ENCODE measurements at regions not wholly inside any gene's neighbourhood (a gene's known extent, or its start where the extent isn't known, plus 50 kb on each side); places are given as distances from the start of the nearest gene placed in this dataset.
"Not testable (repeated sequence)": the region's sequence is repeated elsewhere in the genome, so short reads cannot be mapped to it uniquely, and the experiment has no call there.

DNA sequence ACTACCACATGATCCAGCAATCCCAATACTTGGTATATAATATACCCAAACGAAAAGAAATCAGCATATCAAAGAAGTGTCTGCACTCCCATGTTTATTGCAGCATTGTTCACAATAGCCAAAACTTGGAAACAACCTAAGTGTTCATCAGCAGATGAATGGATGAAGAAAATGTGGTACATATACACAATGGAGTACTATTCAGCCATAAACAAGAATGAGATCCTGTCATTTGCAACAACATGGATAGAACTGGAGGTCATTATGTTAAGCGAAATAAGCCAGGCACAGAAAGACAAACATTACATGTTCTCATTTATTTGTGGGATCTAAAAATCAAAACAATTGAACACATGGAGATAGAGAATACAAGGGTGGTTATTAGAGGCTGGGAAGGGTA, 176.2 kb upstream of the CAND1 start:
- not testable (repeated sequence) for H3K4me3 ChIP-seq (ENCODE audit: low read depth, low read length); H3K4me1 ChIP-seq (ENCODE audit: control insufficient read depth, insufficient read depth, low read length); H3K9ac ChIP-seq (ENCODE audit: low read depth, low read length); H3K27me3 ChIP-seq (ENCODE audit: control insufficient read depth, insufficient read depth, low read length); H3K36me3 ChIP-seq (ENCODE audit: control insufficient read depth, insufficient read depth, low read length); H3K9me3 ChIP-seq (ENCODE audit: control insufficient read depth, insufficient read depth, low read length)

GRCh38 chr12:67096533-67097318, 172.4 kb upstream of the CAND1 start:
- Histone ChIP-seq H3K27me3 (ENCODE audit: control insufficient read depth, insufficient read depth, low read length) (no peaks in the 10 kb centered on the region), H3K4me1 (ENCODE audit: control insufficient read depth, insufficient read depth, low read length) (no peaks in the 10 kb centered on the region), H3K4me3 (ENCODE audit: low read depth, low read length) (no peak overlapping the region), H3K36me3 (ENCODE audit: control insufficient read depth, insufficient read depth, low read length) (no peaks in the 10 kb centered on the region), H3K9me3 (ENCODE audit: control insufficient read depth, insufficient read depth, low read length) (no peaks in the 10 kb centered on the region), H3K9ac (ENCODE audit: low read depth, low read length) (no peak overlapping the region)

DNA sequence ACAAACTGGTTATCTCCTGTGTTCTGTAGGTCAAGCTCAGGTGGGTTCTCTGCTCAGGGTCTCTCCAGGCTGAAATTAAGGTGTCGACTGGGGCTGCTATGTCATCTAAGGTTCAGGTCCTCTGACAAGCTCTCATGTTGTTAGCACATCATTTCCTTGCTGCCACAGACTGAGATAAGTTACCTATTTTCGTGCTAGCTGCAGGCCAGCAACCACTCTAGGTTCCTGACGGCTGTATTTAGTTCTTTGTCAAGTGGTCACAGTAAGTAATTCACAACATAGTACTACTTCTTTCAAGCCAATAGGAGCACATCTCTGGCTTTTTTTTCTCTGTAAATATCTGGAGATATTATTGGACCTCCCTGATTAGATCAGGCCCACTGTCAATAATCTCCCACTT, 169.3 kb upstream of the CAND1 start:
- peaks cover 2% of the 10 kb centered on the region for H3K4me1 ChIP-seq (ENCODE audit: control insufficient read depth, insufficient read depth, low read length)
- H3K36me3 ChIP-seq (ENCODE audit: control insufficient read depth, insufficient read depth, low read length) = no peaks in the 10 kb centered on the region
- no peak overlapping the region for H3K4me3 ChIP-seq (ENCODE audit: low read depth, low read length)
- H3K27me3 ChIP-seq (ENCODE audit: control insufficient read depth, insufficient read depth, low read length) = no peaks in the 10 kb centered on the region
- H3K9me3 ChIP-seq (ENCODE audit: control insufficient read depth, insufficient read depth, low read length) = no peaks in the 10 kb centered on the region
- H3K9ac ChIP-seq (ENCODE audit: low read depth, low read length) = no peak overlapping the region

GRCh38 chr12:67103521-67103920, 165.6 kb upstream of the CAND1 start:
- H3K9me3 ChIP-seq (ENCODE audit: control insufficient read depth, insufficient read depth, low read length) = no peaks in the 10 kb centered on the region
- H3K27me3 ChIP-seq (ENCODE audit: control insufficient read depth, insufficient read depth, low read length) = no peaks in the 10 kb centered on the region
- H3K9ac ChIP-seq (ENCODE audit: low read depth, low read length) = no peak overlapping the region
- no peaks in the 10 kb centered on the region for H3K36me3 ChIP-seq (ENCODE audit: control insufficient read depth, insufficient read depth, low read length)
- H3K4me3 ChIP-seq (ENCODE audit: low read depth, low read length) = no peak overlapping the region
- peaks cover 2% of the 10 kb centered on the region for H3K4me1 ChIP-seq (ENCODE audit: control insufficient read depth, insufficient read depth, low read length)

DNA sequence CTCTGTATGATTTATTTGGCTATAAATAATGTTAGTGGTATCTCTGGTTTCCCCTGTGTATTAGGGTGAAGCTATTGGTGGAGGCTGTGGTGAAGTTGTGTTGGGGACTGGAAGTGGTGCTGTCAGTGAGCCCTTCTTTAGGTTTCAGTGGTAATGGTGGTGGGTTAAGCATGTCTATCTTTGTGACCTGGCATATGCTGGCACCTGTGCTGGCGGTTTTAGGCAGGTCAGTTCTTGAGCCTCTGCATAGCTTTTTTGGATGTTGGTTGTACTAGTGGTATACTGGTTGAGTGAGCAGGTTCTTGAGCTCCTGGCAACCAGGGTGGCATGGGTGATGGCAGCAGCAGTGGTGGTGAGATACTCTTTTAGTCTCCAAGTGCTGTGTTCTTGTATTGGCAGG, 161.9 kb upstream of the CAND1 start:
- Histone ChIP-seq H3K4me1 (ENCODE audit: control insufficient read depth, insufficient read depth, low read length) (peaks cover 6% of the 10 kb centered on the region), H3K4me3 (ENCODE audit: low read depth, low read length) (no peak overlapping the region), H3K27me3 (ENCODE audit: control insufficient read depth, insufficient read depth, low read length) (no peaks in the 10 kb centered on the region), H3K36me3 (ENCODE audit: control insufficient read depth, insufficient read depth, low read length) (no peaks in the 10 kb centered on the region), H3K9ac (ENCODE audit: low read depth, low read length) (no peak overlapping the region), H3K9me3 (ENCODE audit: control insufficient read depth, insufficient read depth, low read length) (no peaks in the 10 kb centered on the region)

GRCh38 chr12:67107751-67108269, 161.3 kb upstream of the CAND1 start:
- H3K9ac ChIP-seq (ENCODE audit: low read depth, low read length) = no peak overlapping the region
- H3K4me1 ChIP-seq (ENCODE audit: control insufficient read depth, insufficient read depth, low read length) = peaks cover 3% of the 10 kb centered on the region
- H3K27me3 ChIP-seq (ENCODE audit: control insufficient read depth, insufficient read depth, low read length) = no peaks in the 10 kb centered on the region
- H3K36me3 ChIP-seq (ENCODE audit: control insufficient read depth, insufficient read depth, low read length) = no peaks in the 10 kb centered on the region
- no peak overlapping the region for H3K4me3 ChIP-seq (ENCODE audit: low read depth, low read length)
- no peaks in the 10 kb centered on the region for H3K9me3 ChIP-seq (ENCODE audit: control insufficient read depth, insufficient read depth, low read length)

DNA sequence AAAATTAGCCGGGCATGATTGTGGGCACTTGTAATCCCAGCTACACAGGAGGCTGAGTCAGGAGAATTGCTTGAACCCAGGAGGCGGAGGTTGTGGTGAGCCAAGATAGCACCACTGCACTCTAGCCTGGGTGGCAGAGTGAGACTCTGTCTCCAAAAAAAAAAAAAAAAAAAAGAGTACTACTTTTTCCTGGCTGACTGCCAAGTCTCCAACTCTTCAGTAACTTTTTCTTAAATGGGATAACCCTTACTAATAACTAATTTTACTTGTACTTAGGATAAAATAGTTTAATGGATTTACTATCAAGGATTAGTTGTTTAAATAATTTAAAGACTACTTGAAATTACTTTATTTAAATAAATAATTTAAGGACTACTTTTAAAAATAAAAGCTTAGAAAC, 158.8 kb upstream of the CAND1 start:
- not testable (repeated sequence) for H3K4me1 ChIP-seq (ENCODE audit: control insufficient read depth, insufficient read depth, low read length); H3K9me3 ChIP-seq (ENCODE audit: control insufficient read depth, insufficient read depth, low read length); H3K36me3 ChIP-seq (ENCODE audit: control insufficient read depth, insufficient read depth, low read length); H3K9ac ChIP-seq (ENCODE audit: low read depth, low read length); H3K27me3 ChIP-seq (ENCODE audit: control insufficient read depth, insufficient read depth, low read length); H3K4me3 ChIP-seq (ENCODE audit: low read depth, low read length)

DNA sequence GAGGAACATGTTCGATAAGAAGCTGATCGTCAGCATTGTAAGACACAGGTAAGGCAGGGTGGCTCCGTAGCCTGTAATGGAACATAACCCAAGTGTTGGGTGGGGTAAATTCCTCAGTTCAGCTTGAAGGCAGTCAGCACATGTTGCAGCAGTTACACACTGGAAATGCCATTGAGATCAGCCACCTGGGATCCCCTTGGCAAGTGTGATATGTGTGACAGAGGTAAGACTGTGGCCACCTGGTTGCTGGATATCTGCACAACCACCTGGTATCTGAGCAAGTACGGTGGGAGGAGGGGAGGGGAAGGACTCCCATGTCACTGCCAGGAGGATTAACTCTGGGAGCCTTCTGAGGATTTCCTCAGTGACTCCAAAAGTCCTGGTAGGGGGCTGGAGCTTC, 158.0 kb upstream of the CAND1 start:
- Histone ChIP-seq H3K36me3 (ENCODE audit: control insufficient read depth, insufficient read depth, low read length) (no peaks in the 10 kb centered on the region), H3K9ac (ENCODE audit: low read depth, low read length) (no peak overlapping the region)

DNA sequence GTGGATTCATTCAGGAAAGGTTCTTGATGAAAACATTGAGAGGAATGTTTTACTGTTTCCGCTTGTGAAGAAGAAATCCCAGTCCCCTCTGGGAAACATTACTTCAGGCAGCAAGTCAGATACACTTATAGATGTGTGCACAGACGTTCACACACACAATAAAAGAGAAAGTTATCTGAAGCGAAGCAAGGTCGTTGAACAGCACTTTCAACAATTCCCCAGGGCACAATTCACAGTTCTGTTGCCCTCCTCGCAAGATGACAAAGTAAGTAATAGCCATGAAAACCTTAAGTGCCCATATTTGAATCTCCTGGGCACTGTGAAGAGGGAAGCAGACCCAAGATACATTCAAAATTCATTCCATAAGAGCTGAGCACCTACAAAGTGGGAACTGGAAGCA, 156.6 kb upstream of the CAND1 start:
- Histone ChIP-seq H3K27me3 (ENCODE audit: control insufficient read depth, insufficient read depth, low read length) (no peaks in the 10 kb centered on the region), H3K4me1 (ENCODE audit: control insufficient read depth, insufficient read depth, low read length) (peaks cover 3% of the 10 kb centered on the region), H3K9ac (ENCODE audit: low read depth, low read length) (no peak overlapping the region), H3K4me3 (ENCODE audit: low read depth, low read length) (no peak overlapping the region), H3K9me3 (ENCODE audit: control insufficient read depth, insufficient read depth, low read length) (no peaks in the 10 kb centered on the region), H3K36me3 (ENCODE audit: control insufficient read depth, insufficient read depth, low read length) (no peaks in the 10 kb centered on the region)

More for the DNA sequence above, 158.0 kb upstream of the CAND1 start:
- Histone ChIP-seq H3K27me3 (ENCODE audit: control insufficient read depth, insufficient read depth, low read length) (no peaks in the 10 kb centered on the region), H3K9me3 (ENCODE audit: control insufficient read depth, insufficient read depth, low read length) (no peaks in the 10 kb centered on the region), H3K4me3 (ENCODE audit: low read depth, low read length) (no peak overlapping the region), H3K4me1 (ENCODE audit: control insufficient read depth, insufficient read depth, low read length) (peaks cover 3% of the 10 kb centered on the region)

DNA sequence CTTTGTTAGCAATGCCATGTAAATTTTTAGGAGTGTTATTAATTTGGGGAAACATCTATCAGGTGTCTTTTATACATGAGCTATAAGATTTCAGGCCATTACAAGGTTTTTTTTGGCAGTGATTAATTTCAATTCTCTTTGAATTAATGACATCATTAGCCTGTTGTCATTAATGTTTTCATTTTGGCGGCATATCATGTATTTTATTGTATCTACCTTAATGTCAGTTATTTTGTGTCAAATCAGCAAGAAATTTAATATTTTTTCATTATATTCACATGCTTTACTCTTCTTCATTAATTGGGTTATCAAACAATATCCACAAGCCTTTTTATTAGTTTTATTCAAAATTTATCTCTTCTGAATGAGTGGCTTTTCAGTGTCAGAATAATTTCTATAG, 153.0 kb upstream of the CAND1 start:
- H3K4me3 ChIP-seq (ENCODE audit: low read depth, low read length) = no peak overlapping the region
- H3K27me3 ChIP-seq (ENCODE audit: control insufficient read depth, insufficient read depth, low read length) = no peaks in the 10 kb centered on the region
- no peak overlapping the region for H3K9ac ChIP-seq (ENCODE audit: low read depth, low read length)
- H3K36me3 ChIP-seq (ENCODE audit: control insufficient read depth, insufficient read depth, low read length) = no peaks in the 10 kb centered on the region
- H3K9me3 ChIP-seq (ENCODE audit: control insufficient read depth, insufficient read depth, low read length) = no peaks in the 10 kb centered on the region
- H3K4me1 ChIP-seq (ENCODE audit: control insufficient read depth, insufficient read depth, low read length) = peaks cover 3% of the 10 kb centered on the region

GRCh38 chr12:67122584-67122983, 146.6 kb upstream of the CAND1 start:
- no peaks in the 10 kb centered on the region for H3K36me3 ChIP-seq (ENCODE audit: control insufficient read depth, insufficient read depth, low read length)
- H3K4me1 ChIP-seq (ENCODE audit: control insufficient read depth, insufficient read depth, low read length) = no peaks in the 10 kb centered on the region
- H3K9ac ChIP-seq (ENCODE audit: low read depth, low read length) = no peak overlapping the region
- no peaks in the 10 kb centered on the region for H3K9me3 ChIP-seq (ENCODE audit: control insufficient read depth, insufficient read depth, low read length)
- H3K4me3 ChIP-seq (ENCODE audit: low read depth, low read length) = no peak overlapping the region
- H3K27me3 ChIP-seq (ENCODE audit: control insufficient read depth, insufficient read depth, low read length) = no peaks in the 10 kb centered on the region

DNA sequence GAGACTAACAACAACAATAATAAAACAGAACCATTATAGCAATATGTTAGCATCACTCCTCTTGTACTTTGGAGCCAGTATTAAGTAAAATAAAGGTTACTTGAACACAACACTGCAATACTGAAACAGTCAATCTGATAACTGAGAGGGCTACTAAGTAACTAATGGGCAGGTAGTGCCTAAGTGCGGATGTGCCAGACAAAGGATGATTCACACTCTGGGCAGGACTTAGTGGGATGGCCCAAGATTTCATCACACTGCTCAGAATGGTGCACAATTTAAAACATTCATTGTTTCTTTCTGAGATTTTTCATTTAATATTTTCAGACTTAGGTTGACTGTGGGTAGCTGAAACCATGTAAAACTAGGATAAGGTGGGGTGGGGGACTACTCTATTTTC, 131.9 kb upstream of the CAND1 start:
- H3K9me3 ChIP-seq (ENCODE audit: control insufficient read depth, insufficient read depth, low read length) = no peaks in the 10 kb centered on the region
- H3K9ac ChIP-seq (ENCODE audit: low read depth, low read length) = no peak overlapping the region
- H3K27me3 ChIP-seq (ENCODE audit: control insufficient read depth, insufficient read depth, low read length) = no peaks in the 10 kb centered on the region
- no peak overlapping the region for H3K4me3 ChIP-seq (ENCODE audit: low read depth, low read length)
- H3K4me1 ChIP-seq (ENCODE audit: control insufficient read depth, insufficient read depth, low read length) = no peaks in the 10 kb centered on the region
- no peaks in the 10 kb centered on the region for H3K36me3 ChIP-seq (ENCODE audit: control insufficient read depth, insufficient read depth, low read length)
